GM12873 (cell line): ENCODE measurements at regions not wholly inside any gene's neighbourhood (a gene's known extent, or its start where the extent isn't known, plus 50 kb on each side); places are given as distances from the start of the nearest gene placed in this dataset.

Experiments
- CTCF ChIP-seq: IDR thresholded peaks from 2 replicates; pipeline ENCODE4 v1.5.1; 2012; ENCODE audit warnings: low read depth, mild to moderate bottlenecking, moderate library complexity, low read length, control low read depth; ENCODE audit not compliant: insufficient read depth; ENCODE audit errors: missing control alignments

GRCh38 chr11:134610116-134610910, 198.3 kb upstream of the B3GAT1 start:
- TF ChIP-seq CTCF, result no peak

GRCh38 chr11:134609361-134610115, 197.5 kb upstream of the B3GAT1 start:
- TF ChIP-seq CTCF, result no peak

GRCh38 chr11:134607963-134608750, 196.1 kb upstream of the B3GAT1 start:
- TF ChIP-seq CTCF, result no peak

GRCh38 chr11:134606251-134606650, 194.2 kb upstream of the B3GAT1 start:
- TF ChIP-seq CTCF, result no peak

- TF ChIP-seq CTCF, result no peak
Measured at GRCh38 chr11:134604886-134605285, 192.8 kb upstream of the B3GAT1 start.

GRCh38 chr11:134599299-134599771, 187.3 kb upstream of the B3GAT1 start:
- no peak for TF ChIP-seq CTCF

GRCh38 chr11:134598368-134598767, 186.3 kb upstream of the B3GAT1 start:
- TF ChIP-seq CTCF, result no peak
